Panc1 (cell line): ENCODE measurements at regions not wholly inside any gene's neighbourhood (a gene's known extent, or its start where the extent isn't known, plus 50 kb on each side); places are given as distances from the start of the nearest gene placed in this dataset.

Experiments used
- ATAC-seq: fragments of 200-7000 bp; cut with Tn5 transposase; 2 replicates; pipeline ENCODE4 v1.9.1; 2020; ENCODE audit warnings: mild to moderate bottlenecking, moderate library complexity
- BruUV-seq: library from RNA; stranded (reverse); fragments of 400-500 nt; replicated peaks from 2 replicates; lab custom pipeline; 2021; lab: Mats Ljungman, UMichigan
- CTCF ChIA-PET: fragments of 300-600 bp; sonication (Branson Sonifier 250); formaldehyde crosslinking; loops from one replicate; lab custom pipeline; 2022; ENCODE audit warnings: antibody characterized with exemption; lab: Charles Lee
- POLR2A ChIA-PET: fragments of 300-600 bp; sonication (Branson Sonifier 250); formaldehyde crosslinking; loops from one replicate; lab custom pipeline; 2022; ENCODE audit warnings: antibody characterized with exemption; lab: Charles Lee
- DNase-seq: peaks from one replicate; pipeline ENCODE4 v3.0.0-alpha.2; 2010; ENCODE audit warnings: low read depth, low spot score
- H3K27ac ChIP-seq: 2 replicates; pipeline ENCODE4 v1.5.1; 2011; ENCODE audit warnings: mild to moderate bottlenecking, low read length, inconsistent platforms
- H3K27me3 ChIP-seq: fragments of 200-500 bp; sonication (Bioruptor generic); 2 replicates; pipeline ENCODE4 v1.6.0; 2014; ENCODE audit warnings: low read length, inconsistent platforms; ENCODE audit not compliant: control insufficient read depth, insufficient read depth
- H3K36me3 ChIP-seq: fragments of 200-500 bp; sonication (Bioruptor generic); 2 replicates; pipeline ENCODE4 v1.5.1; 2014; ENCODE audit warnings: inconsistent platforms, mild to moderate bottlenecking, low read length, moderate library complexity; ENCODE audit not compliant: control insufficient read depth, insufficient read depth
- H3K4me1 ChIP-seq: 2 replicates; pipeline ENCODE4 v1.5.1; 2011; ENCODE audit warnings: inconsistent platforms, mild to moderate bottlenecking, low read length, moderate library complexity; ENCODE audit not compliant: control insufficient read depth, insufficient read depth
- H3K4me3 ChIP-seq, 2 experiments: 2 replicates each; pipeline ENCODE4 v1.5.1; 2011 to 2012; ENCODE audit warnings: low read depth in 2 of 2, low read length in 2 of 2, mild to moderate bottlenecking in 2 of 2, inconsistent platforms in 1 of 2, moderate library complexity in 1 of 2
- H3K9me3 ChIP-seq: fragments of 200-500 bp; sonication (Bioruptor generic); 2 replicates; pipeline ENCODE4 v1.5.1; 2014; ENCODE audit warnings: low read depth, mild to moderate bottlenecking, inconsistent platforms, low read length, moderate library complexity; ENCODE audit not compliant: control insufficient read depth, insufficient read depth
- POLR2AphosphoS5 ChIP-seq: IDR thresholded peaks from 2 replicates; pipeline ENCODE4 v1.6.1; 2012; ENCODE audit warnings: mild to moderate bottlenecking, low read depth, low read length, moderate library complexity
- SIN3A ChIP-seq: IDR thresholded peaks from 2 replicates; pipeline ENCODE4 v1.6.1; 2012; ENCODE audit warnings: low read depth, mild to moderate bottlenecking, low read length, moderate library complexity, borderline replicate concordance; ENCODE audit not compliant: insufficient read depth
- TCF7L2 ChIP-seq: IDR thresholded peaks from 2 replicates; pipeline ENCODE4 v1.6.1; 2011; ENCODE audit warnings: mild to moderate bottlenecking, low read depth, low read length, inconsistent platforms
- in situ Hi-C: cut with HindIII; loops from 2 replicates; pipeline ENCODE4 v1.10.0; 2016; ENCODE audit warnings: low sequenced_read_pairs, low pct_unique_long_range_greater_than_20kb
- intact Hi-C: fragments of 100-400 bp; cut with micrococcal nuclease; formaldehyde crosslinking; loops from one replicate; pipeline ENCODE4 v1.10.0; 2022; ENCODE audit not compliant: unreplicated experiment
- TF ChIP-seq, protein P1 (sequence below): fragments of 450-650 bp; IDR thresholded peaks from 2 replicates; pipeline ENCODE4 v1.5.1; 2017; ENCODE audit warnings: mild to moderate bottlenecking
- TF ChIP-seq, protein P2 (sequence below), 2 experiments: IDR thresholded peaks; 2 replicates each; pipeline ENCODE4 v1.6.1; 2011 to 2012; ENCODE audit warnings: low read depth in 2 of 2, control low read depth in 1 of 2, low read length in 1 of 2, mild to moderate bottlenecking in 1 of 2, moderate library complexity in 1 of 2; ENCODE audit not compliant: insufficient read depth in 1 of 2

DNA sequence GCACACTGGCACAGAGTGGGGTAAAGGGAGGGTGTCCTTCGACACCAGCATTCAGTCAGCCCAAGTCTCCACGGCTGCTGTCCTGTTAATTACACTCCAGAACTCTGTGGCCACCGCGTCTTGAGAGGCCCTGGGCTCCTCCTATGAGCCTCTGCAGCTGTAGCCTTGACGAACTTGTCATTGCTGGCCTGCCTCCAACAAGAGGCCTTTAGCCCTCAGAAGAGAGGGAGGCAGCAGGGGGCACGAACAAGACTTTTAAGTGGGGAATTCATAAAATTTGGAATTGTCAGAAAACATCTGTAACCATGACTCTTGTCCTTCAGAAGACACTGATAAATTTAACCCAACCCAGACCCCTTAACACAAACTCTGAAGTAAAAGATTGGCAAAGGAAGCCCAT, 241.9 kb downstream of the UQCRFS1 start:
- POLR2A ChIA-PET = no interaction called here
- intact Hi-C loops = no loop called here
- Histone ChIP-seq H3K27ac (no peak overlapping the region), H3K27me3 (no peaks in the 10 kb centered on the region), H3K9me3 (no peaks in the 10 kb centered on the region), H3K4me1 (no peaks in the 10 kb centered on the region), H3K36me3 (no peaks in the 10 kb centered on the region), H3K4me3 (no peak overlapping the region)
- TF ChIP-seq, protein P1, sequence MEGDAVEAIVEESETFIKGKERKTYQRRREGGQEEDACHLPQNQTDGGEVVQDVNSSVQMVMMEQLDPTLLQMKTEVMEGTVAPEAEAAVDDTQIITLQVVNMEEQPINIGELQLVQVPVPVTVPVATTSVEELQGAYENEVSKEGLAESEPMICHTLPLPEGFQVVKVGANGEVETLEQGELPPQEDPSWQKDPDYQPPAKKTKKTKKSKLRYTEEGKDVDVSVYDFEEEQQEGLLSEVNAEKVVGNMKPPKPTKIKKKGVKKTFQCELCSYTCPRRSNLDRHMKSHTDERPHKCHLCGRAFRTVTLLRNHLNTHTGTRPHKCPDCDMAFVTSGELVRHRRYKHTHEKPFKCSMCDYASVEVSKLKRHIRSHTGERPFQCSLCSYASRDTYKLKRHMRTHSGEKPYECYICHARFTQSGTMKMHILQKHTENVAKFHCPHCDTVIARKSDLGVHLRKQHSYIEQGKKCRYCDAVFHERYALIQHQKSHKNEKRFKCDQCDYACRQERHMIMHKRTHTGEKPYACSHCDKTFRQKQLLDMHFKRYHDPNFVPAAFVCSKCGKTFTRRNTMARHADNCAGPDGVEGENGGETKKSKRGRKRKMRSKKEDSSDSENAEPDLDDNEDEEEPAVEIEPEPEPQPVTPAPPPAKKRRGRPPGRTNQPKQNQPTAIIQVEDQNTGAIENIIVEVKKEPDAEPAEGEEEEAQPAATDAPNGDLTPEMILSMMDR = no peak
- TF ChIP-seq, protein P2, sequence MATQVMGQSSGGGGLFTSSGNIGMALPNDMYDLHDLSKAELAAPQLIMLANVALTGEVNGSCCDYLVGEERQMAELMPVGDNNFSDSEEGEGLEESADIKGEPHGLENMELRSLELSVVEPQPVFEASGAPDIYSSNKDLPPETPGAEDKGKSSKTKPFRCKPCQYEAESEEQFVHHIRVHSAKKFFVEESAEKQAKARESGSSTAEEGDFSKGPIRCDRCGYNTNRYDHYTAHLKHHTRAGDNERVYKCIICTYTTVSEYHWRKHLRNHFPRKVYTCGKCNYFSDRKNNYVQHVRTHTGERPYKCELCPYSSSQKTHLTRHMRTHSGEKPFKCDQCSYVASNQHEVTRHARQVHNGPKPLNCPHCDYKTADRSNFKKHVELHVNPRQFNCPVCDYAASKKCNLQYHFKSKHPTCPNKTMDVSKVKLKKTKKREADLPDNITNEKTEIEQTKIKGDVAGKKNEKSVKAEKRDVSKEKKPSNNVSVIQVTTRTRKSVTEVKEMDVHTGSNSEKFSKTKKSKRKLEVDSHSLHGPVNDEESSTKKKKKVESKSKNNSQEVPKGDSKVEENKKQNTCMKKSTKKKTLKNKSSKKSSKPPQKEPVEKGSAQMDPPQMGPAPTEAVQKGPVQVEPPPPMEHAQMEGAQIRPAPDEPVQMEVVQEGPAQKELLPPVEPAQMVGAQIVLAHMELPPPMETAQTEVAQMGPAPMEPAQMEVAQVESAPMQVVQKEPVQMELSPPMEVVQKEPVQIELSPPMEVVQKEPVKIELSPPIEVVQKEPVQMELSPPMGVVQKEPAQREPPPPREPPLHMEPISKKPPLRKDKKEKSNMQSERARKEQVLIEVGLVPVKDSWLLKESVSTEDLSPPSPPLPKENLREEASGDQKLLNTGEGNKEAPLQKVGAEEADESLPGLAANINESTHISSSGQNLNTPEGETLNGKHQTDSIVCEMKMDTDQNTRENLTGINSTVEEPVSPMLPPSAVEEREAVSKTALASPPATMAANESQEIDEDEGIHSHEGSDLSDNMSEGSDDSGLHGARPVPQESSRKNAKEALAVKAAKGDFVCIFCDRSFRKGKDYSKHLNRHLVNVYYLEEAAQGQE (IDR thresholded peaks at IDR 0.05; ENCODE audit: insufficient read depth in 1 of 2, low read depth in 2 of 2, low read length in 1 of 2) = no peak
- TF ChIP-seq SIN3A = no peak
- TF ChIP-seq POLR2AphosphoS5 = no peak
- no peak for TF ChIP-seq TCF7L2
- no peak for ATAC-seq
- CTCF ChIA-PET = no interaction called here
- in situ Hi-C loops = no loop called here
- no TSS peak for BruUV-seq
- no peak for DNase-seq

DNA sequence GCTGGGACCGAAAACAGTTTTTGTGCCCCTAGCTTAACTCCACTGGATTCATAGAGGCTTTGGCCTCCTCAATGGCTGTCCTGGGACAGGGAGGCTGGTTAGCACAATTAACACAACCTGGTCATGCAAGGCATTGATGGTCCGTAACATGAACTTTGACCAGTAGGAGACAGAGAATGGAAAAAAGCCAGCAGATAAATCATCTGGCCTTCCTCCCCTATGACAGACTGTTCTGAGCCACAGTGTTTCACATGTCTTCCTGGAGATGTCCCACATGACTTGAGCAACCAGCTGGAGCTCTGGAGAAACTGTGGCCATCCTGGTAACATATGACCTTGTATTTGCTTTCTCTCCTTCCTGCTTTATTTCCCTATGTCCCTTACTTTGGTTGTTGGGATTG, 244.2 kb downstream of the UQCRFS1 start:
- Histone ChIP-seq H3K4me3 (no peak overlapping the region), H3K27me3 (no peaks in the 10 kb centered on the region), H3K9me3 (no peaks in the 10 kb centered on the region), H3K4me1 (no peaks in the 10 kb centered on the region), H3K36me3 (no peaks in the 10 kb centered on the region), H3K27ac (no peak overlapping the region)
- intact Hi-C loops (no loop called here), in situ Hi-C loops (no loop called here)
- POLR2A ChIA-PET = no interaction called here
- BruUV-seq = no TSS peak
- no peak for DNase-seq
- no peak for ATAC-seq
- CTCF ChIA-PET = no interaction called here
- TF ChIP-seq, protein P2 (IDR thresholded peaks at IDR 0.05; ENCODE audit: insufficient read depth in 1 of 2, low read depth in 2 of 2, low read length in 1 of 2) = no peak
- TF ChIP-seq TCF7L2 (no peak), POLR2AphosphoS5 (no peak), SIN3A (no peak)
- TF ChIP-seq, protein P1 = no peak
